ENCODE measurements at regions not wholly inside any gene's neighbourhood (a gene's known extent, or its start where the extent isn't known, plus 50 kb on each side); places are given as distances from the start of the nearest gene placed in this dataset.
A peak's percentile ranks its signal among the peaks of the same experiment; 100 is the strongest.

- H3K4me3 ChIP-seq (ENCODE audit: low read length), result no peak overlapping the region
- DNase-seq (ENCODE audit: low read depth), result no peak
- no peak for TF ChIP-seq CTCF (conservative IDR thresholded peaks at IDR 0.05; ENCODE audit: low read length)
Measured at GRCh38 chr1:182195733-182196132, 134.2 kb upstream of the ZNF648 start.

- H3K4me3 ChIP-seq (ENCODE audit: low read length), result no peak overlapping the region
- no peak for TF ChIP-seq CTCF (conservative IDR thresholded peaks at IDR 0.05; ENCODE audit: low read length)
- DNase-seq (ENCODE audit: low read depth), result peak; percentile 96
Measured at GRCh38 chr1:182193908-182194550, 132.5 kb upstream of the ZNF648 start.

- TF ChIP-seq CTCF (conservative IDR thresholded peaks at IDR 0.05; ENCODE audit: low read length), result no peak
- DNase-seq (ENCODE audit: low read depth), result no peak
- no peak overlapping the region for H3K4me3 ChIP-seq (ENCODE audit: low read length)
Measured at GRCh38 chr1:182192966-182193365, 131.5 kb upstream of the ZNF648 start.

GRCh38 chr1:182192215-182192614 is 130.7 kb upstream of the ZNF648 start:
- no peak for DNase-seq (ENCODE audit: low read depth)
- TF ChIP-seq CTCF (conservative IDR thresholded peaks at IDR 0.05; ENCODE audit: low read length), result no peak
- H3K4me3 ChIP-seq (ENCODE audit: low read length), result no peak overlapping the region

GRCh38 chr1:182191381-182192115 is 130.0 kb upstream of the ZNF648 start:
- TF ChIP-seq CTCF (conservative IDR thresholded peaks at IDR 0.05; ENCODE audit: low read length), result no peak
- DNase-seq (ENCODE audit: low read depth), result no peak
- no peak overlapping the region for H3K4me3 ChIP-seq (ENCODE audit: low read length)

GRCh38 chr1:182189535-182190066 is 128.1 kb upstream of the ZNF648 start:
- peak; percentile 70 for DNase-seq (ENCODE audit: low read depth)
- no peak overlapping the region for H3K4me3 ChIP-seq (ENCODE audit: low read length)
- no peak for TF ChIP-seq CTCF (conservative IDR thresholded peaks at IDR 0.05; ENCODE audit: low read length)

GRCh38 chr1:182186757-182187146 is 125.2 kb upstream of the ZNF648 start:
- TF ChIP-seq CTCF (conservative IDR thresholded peaks at IDR 0.05; ENCODE audit: low read length), result no peak
- H3K4me3 ChIP-seq (ENCODE audit: low read length), result no peak overlapping the region
- no peak for DNase-seq (ENCODE audit: low read depth)

Data from AG10803 (cell line).